HG02884 (cell line): ENCODE measurements at regions not wholly inside any gene's neighbourhood (a gene's known extent, or its start where the extent isn't known, plus 50 kb on each side); places are given as distances from the start of the nearest gene placed in this dataset.

Source experiments
- ATAC-seq: cut with Tn5 transposase; IDR thresholded peaks from one replicate; pipeline ENCODE4 v1.9.1; 2021; ENCODE audit warnings: mild to moderate bottlenecking, moderate library complexity; ENCODE audit not compliant: unreplicated experiment

- no peak for ATAC-seq
Measured at GRCh38 chr5:23012842-23013241, 159.7 kb upstream of the CDH12 start.

- ATAC-seq = no peak
Measured at GRCh38 chr5:23007762-23008161, 154.6 kb upstream of the CDH12 start.

GRCh38 chr5:23007236-23007635 is 154.1 kb upstream of the CDH12 start:
- ATAC-seq = no peak

GRCh38 chr5:23001120-23001519 is 148.0 kb upstream of the CDH12 start:
- no peak for ATAC-seq

GRCh38 chr5:22998774-22999173 is 145.6 kb upstream of the CDH12 start:
- ATAC-seq = no peak

DNA sequence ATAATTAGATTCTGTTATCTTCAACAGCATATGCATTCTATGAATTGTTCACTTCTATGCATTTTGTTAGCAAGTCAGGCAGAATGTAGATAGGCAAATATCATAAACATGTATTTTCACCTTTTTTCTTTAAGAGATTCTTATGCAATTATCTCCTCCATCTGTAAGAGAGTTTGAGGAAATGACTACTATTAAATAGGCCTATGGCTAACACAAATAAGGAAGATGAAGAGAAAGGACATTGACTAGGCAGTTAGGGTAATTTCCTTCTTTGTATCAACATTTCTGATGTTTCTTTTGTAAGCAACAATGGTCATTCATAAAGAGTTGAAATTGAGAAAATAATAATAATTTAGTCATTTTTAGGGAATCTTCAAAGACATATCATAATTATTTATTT is 145.2 kb upstream of the CDH12 start:
- ATAC-seq = no peak

DNA sequence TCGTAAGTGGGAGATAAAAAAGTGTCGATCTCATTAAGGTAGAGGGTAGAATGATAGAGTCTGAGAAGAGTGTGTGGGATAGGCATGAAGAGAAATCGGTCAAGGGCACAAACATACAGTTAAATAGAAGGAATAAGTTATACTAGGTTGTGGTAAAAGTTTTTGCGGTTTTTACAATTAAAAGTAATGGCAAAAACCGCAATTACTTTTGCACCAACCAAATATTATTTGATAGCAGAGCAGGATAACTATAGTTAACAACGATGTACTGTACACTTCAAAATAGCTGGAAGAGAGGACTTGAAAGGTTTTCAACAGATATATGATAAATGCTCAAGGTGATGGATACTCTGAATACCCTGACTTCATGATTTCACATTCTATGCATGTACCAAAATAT is 135.8 kb upstream of the CDH12 start:
- no peak for ATAC-seq

GRCh38 chr5:22986281-22986680 is 133.1 kb upstream of the CDH12 start:
- ATAC-seq = no peak

GRCh38 chr5:22985446-22985845 is 132.3 kb upstream of the CDH12 start:
- no peak for ATAC-seq

DNA sequence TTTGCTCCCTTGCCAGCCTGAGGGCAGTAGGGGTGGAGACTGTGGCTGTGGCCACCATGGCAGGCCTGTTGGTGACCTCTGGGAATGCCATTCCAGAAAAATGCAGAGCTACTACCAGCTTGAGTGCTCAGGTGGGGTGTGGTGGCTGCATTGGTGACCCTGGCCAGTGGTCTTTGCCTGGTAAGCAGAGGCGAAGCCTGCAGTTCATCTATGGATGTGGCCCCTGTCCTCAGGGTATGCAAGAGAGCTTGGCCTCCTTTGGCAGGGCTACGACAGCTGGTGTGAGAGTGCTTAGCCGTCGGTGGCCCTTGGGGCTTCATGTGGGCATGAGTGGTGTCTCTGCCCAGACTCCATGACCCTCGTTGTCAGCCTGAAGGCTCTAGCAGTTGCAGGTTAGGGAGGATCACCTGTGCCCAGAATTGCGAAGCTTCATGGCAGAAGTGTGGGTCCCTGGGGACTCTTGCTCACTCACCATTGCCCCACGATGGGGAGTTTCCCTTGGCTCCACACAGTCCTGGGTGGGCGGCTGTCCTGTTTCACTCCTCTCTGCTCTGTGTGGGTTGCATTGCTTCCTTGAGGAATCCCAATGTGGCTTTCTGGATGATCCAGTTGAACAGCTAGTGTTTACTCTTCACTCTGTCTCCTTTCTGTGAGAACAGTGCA is 117.9 kb upstream of the CDH12 start:
- ATAC-seq = no peak

DNA sequence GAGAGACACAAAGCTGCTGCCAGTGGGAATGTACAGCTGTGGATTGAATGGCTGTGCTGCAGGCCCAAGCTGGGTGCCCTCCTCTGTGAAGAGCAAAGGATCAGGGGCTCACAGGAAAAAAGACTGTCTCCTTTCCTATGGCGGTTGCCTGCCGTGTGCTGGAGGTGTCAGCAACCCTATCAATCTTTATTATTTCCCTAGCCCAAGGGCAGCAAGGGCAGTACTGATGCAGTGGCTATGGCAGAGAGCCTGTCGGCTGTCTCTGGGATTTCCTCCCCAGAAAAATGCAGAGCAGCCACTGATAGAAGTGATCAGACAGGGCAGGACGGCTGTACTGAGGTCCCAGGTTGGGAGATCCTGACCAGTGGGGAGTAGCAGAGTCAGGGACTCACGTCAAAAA is 117.3 kb upstream of the CDH12 start:
- no peak for ATAC-seq

DNA sequence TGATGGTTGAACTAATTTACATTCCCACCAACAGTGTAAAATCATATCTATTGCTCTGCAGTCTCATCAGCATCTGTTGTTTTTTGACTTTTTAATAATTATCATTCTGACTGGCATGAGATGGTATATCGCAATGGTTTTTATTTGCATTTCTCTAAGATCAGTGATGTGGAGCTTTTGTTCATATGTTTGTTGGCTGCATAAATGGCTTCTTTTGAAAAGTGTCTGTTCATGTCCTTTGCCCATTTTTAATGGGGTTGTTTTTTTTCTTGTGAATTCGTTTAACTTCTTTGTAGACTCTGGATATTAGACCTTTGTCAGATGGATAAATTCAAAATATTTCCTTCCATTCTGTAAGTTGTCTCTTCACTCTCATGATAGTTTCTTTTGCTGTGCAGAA is 115.2 kb upstream of the CDH12 start:
- ATAC-seq = no peak

GRCh38 chr5:22965960-22966359 is 112.8 kb upstream of the CDH12 start:
- ATAC-seq = no peak

DNA sequence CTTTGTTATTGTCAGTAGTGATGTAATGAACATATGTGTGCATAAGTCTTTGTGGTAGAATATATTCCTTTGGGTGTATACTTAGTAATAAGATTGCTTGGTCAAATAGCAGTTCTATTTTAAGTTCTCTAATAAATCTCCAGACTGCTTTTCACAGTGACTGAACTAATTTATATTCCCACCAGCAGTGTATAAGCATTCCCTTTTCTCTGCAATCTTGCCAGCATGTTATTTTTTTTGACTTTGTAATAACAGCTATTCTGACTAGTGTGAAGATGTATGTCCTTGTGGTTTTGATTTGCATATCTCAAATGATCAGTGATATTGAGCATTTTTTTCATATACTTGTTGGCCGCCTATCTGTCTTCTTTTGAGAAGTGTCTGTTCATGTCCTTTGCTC is 111.5 kb upstream of the CDH12 start:
- no peak for ATAC-seq

GRCh38 chr5:22958462-22959262 is 105.5 kb upstream of the CDH12 start:
- no peak for ATAC-seq

GRCh38 chr5:22947921-22948320 is 94.8 kb upstream of the CDH12 start:
- no peak for ATAC-seq

DNA sequence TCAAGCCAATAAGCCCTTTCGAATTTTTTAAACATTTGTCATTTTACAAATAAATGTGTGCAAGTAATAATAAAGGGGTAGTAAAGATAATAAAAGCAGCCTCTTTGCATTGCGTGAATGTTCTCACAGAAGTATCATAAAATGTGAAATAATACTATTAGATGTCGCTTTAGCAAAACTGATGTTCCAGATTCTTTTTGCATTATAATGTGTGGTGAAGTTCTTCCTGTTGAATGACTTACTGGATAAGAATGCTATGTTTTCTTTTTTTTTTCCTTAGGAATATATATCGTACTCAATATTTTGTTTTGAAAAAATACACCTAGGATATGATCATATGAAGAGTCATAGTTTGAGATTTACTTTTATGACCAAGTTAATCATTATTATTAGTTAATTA is 85.2 kb upstream of the CDH12 start:
- no peak for ATAC-seq

DNA sequence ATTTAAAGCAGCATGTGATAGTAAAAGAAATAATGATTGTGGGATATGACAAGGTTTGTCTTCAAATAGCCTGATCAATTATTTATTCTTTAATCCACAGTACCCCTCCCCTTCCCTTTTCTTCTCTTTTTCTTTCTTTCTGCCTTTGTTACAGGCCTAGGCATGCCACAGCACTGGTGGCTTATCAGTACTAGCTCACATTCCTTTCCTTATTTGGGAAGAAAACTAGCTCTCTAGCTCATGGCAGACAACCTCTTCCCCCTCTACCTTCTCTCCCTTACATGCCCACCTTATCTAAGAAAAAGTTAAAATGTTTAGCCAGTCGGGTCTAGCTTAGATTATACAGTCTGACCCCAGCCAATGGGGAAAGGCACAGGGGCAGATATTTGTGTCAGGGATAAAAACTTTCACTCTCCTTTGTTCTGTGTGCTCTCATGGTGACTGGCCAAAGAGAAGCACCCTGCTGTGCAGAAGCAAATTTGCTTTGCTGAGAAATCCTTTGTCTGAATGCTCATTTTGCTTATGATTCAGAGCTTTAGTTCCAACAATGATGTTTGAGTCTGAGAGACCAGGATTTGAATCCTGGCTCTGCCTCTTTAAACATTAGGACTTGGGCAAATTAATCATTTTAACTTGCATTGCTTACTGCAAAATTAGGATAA is 75.8 kb upstream of the CDH12 start:
- no peak for ATAC-seq

DNA sequence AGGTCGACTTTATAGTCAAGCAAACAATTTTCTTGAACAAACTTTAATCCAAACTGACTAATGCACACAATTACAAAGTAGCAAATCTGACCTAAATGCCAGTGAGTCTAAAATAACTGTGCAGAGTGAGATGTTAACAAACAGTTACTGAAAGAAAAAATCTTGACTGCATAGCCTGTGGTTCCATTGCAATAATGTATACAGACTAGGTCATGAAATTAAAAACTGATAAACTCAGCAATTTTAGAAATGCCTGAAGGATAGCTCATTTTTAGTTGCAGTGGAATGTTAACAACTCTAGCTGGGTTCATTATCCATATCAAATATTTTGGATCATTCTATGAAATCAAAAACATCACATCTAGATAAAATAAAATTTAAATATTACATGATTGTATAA is 73.4 kb upstream of the CDH12 start:
- no peak for ATAC-seq

GRCh38 chr5:22918511-22918910 is 65.4 kb upstream of the CDH12 start:
- no peak for ATAC-seq

DNA sequence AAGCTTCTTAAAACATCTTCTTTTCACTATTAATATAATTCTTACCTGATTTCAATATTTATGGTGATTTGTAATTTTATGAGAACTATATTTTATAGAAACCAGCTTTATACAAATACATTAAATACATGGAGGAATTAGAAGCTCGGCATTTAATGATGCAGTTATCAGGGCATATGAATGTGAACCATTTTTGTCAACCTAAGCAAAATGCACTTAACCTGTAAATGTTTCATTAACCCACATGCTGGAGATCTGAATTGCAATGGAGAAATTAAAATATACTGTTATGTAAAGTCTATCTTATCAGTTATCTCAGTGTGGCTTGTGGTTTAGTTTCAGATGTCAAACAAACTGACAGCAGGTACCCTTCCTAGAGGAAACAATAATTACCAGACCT is 63.2 kb upstream of the CDH12 start:
- no peak for ATAC-seq

DNA sequence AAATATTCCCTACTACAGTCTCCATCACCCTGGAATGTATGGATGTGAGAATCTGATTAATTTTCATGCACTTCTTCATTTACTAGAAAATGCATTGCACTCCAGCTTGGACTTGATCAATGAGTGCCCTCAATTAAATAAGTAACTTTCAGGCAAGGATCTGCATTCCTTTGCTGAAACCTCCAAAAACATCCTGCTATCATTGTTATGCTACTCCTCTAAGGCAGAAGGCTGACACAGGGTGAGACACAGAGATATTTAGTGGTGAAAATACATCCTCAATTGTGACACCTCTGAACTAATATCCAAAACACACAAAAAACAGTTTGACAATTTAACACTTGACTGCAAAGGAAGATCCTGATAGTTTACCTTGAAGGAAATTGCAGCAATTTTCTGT is 57.9 kb upstream of the CDH12 start:
- no peak for ATAC-seq
